NCI-H1694 (cell line): ENCODE measurements at regions not wholly inside any gene's neighbourhood (a gene's known extent, or its start where the extent isn't known, plus 50 kb on each side); places are given as distances from the start of the nearest gene placed in this dataset.

Experiments used
- DNase-seq: peaks from one replicate; lab custom pipeline; 2025; lab: John Stamatoyannopoulos, UW

DNA sequence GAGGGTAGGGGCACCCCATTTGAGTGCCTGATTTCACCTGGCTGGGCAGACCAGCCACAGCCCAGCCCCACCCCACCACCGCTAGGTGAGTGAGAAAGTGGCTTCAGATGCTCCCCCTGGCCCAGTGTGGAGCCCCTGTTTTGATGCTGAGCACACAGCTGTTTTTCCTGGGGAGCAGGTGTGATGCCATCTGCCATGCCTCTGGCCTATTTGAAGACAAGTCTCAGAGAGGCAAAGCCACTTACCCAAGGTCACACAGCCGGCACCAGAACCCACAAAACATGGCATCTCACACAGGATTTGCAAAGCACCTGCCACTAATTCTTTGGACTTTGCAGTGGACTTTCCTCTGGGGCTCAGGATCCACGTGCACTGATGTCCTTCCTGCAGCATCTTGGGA, 131.3 kb downstream of the INHBB start:
- DNase-seq: no peak

DNA sequence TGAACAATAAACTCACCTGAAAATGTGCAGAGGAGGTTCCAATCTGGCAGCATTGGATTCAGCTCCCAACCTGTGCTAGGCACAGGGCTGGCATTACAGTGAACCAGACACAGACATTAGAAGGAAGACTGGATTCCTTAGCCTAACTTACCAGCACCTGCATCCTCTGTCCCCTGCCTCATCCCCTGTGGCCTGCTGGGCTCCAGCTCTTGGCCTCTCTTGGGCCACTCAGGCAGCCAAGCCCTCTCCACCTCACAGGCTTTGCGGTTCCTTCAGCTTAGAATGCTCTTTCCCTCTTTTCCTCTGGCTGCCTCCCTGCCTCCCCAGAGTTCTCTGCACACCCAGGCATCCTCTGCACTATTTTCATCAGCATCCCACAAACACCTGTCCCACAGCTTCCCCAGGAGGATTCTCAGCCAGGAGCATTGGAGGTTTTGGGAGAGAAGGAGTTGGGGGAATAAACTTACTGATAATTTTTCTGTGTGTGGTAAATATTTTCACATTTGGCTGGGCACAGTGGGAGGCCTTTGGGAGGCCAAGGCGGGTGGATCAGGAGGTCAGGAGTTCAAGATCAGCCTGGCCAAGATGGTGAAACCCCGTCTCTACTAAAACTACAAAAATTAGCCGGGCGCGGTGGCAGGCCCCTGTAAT, 132.0 kb downstream of the INHBB start:
- DNase-seq: no peak

DNA sequence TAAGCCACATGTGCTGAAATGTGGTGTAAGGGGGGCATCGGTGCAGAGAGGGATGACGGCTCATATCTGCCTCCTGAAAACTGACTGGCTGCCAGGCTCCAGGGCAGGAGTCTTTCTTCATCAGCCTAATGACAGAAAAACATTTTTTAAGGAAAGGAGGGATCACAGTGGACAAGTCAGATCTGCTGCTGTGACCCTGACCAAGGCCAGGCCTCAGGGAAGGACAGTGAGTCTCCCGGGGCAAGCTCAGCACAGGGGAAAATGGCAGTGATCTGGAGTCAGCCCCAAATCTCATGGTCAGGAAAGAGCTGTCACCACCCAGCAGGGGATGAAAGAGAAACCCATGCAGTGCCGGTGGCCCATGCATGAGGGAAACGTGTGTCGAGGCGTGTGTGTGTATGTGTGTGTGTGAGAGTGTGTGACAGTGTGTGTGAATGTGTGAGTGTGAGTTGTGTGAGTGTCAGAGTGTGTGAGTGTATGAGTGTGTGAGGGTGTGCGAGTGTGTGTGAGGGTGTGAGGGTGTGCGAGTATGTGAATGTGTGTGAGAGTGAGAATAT, 134.5 kb downstream of the INHBB start:
- DNase-seq: no peak

DNA sequence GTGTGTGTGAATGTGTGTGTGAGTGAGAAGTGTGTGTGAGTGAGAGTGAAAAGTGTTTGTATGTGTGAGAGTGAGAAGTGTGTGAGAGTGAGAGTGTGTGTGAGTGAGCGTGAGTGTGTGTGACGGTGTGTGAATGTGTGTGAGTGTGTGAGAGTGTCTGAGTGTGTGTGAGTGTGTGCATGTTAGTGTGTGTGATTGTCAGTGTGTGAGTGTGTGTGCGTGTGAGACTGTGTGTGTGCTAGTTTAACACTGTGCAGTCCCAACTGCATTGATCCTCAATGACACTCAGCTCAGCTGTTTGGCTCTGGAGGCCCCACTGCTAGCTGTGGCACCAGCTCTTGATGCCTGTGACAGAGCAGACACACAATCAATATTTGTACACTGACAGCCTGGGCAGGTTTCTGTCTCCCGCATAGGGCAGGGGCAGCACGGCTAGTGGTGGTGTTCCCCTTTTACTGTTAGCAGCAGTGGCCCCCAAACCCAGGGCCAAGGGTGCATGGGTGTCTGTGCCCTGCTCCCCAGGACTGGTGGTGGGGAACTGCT, 135.0 kb downstream of the INHBB start:
- DNase-seq: no peak

- DNase-seq: no peak
Measured at GRCh38 chr2:120481446-120482194, 135.7 kb downstream of the INHBB start.

GRCh38 chr2:120482334-120482733, 136.4 kb downstream of the INHBB start:
- no peak for DNase-seq

DNA sequence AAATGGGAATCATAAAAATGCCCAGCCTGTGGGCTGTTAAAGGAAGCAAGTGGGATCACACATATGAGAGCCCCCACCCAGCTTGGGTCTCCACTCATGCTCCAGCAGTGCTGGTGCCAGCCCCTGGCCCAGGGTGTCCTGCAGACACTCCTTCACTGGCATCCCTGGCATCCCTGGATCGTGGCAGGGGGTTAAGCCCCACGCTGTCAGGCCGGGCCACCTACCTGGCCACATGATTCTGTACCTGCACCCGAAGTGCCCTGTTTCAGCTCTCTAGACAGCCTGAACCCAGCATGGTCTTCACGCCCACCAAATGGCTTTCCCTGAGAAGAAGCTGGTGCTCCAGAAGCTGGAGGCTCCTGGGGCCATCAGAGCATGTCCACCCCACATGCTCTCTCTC, 137.4 kb downstream of the INHBB start:
- no peak for DNase-seq

- no peak for DNase-seq
Measured at GRCh38 chr2:120485096-120485495, 139.2 kb downstream of the INHBB start.

DNA sequence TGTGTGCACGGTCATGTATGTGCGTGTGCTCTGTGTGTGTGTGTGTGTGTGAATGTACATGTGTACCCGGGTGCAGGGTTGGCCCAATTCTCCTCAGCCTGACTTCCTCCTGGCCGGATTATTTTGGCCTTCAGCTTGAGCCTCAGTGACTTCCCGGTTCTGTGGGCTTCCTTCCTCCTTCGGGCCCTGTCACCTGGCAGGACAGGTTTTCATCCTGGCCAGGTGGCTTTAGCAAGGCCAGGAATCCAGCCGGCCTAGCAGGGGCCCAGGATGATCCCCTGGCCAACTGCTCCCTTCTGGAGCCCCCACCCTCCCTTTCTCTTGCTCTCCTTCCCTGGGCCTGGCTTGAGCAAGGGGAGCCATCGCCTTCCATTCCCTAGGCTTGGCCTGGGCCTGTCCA, 140.5 kb downstream of the INHBB start:
- DNase-seq: no peak

DNA sequence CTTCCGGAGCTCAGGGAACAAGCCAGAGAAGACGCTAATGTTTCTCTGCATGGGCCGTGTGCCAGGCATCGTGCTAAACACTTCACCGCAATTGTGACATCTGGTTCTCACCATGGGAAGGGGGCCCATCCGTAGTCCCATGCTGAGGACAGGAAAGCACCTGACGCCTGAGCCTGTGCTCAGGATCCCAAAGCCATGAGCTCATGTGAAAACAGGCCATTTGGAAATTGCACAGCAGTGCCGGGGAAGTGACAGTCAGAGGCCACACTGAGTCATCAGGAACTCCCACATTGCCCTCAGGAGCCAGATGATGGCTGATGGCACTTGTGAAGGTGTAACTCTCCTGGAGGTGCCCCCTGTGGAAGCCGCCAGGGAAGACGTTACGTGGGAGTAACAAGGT, 141.0 kb downstream of the INHBB start:
- no peak for DNase-seq

DNA sequence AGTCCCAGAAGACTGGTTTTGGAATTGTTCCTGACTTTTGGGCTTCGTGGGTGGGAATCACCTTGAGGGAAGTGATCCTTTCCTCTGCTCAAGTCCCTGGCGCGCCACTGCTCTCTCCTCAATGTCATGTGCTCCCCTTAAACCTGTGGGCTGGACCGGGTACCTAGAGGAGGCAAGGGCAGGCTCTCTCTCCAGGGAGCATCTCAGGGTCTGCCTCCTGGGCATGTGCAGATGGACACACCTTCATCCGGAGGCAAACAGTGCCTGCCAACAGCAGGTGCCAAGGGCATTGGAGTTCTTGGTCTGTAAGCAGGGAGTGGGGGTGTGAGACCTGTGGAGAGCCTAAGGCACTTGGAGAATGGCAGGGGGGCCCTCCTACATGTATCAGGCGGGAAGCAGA, 142.6 kb downstream of the INHBB start:
- DNase-seq: no peak

- no peak for DNase-seq
Measured at GRCh38 chr2:120489023-120489422, 143.1 kb downstream of the INHBB start.

DNA sequence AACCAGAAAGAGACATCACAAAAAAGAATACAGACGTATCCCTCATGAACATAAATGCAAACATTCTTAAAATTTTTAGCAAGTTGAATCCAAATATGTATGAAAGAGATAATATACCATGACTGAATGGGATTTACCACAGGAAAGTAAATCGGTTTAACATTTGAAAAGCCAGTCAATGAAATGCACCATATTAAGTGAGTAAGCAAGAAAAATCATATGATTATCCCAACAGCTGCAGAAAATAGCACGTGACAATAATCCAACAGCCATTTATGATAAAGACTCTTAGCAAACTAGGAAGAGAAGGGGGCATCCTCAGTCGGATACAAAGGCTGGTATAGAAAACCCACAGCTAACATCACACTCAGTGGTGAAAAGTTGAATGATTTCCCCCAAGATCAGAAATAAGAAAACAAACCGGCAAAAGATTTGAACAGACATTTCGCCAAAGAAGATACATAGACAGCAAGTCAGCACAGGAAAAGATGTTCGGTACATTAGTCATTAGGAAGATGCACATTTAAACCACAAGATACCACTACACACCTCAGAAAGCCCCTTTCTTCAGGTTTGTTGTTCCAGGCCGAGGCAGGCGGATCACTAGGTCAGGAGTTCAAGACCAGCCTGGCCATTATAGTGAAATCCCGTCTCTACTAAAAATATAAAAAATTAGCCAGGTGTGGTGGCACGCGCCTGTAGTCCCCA, 144.3 kb downstream of the INHBB start:
- no peak for DNase-seq

- no peak for DNase-seq
Measured at GRCh38 chr2:120491111-120491625, 145.2 kb downstream of the INHBB start.

DNA sequence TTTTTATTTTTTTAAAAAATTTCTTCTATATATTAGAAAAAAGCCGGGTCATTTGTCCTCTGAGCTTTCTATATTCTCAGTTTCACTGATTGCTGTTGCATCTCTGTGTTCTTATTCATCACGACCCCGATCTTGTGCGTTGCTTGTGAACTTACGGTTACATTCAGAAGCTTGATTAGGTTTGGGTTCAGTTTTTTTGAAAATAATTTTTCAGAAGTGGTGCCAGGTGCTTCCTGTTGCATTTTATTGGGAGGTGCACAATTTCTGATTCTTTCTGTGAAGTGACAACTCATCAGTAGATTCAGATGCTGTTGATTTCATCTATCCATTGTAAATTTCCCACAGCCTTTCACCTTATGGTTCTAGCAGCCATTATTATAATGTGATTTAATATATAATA, 147.3 kb downstream of the INHBB start:
- no peak for DNase-seq

DNA sequence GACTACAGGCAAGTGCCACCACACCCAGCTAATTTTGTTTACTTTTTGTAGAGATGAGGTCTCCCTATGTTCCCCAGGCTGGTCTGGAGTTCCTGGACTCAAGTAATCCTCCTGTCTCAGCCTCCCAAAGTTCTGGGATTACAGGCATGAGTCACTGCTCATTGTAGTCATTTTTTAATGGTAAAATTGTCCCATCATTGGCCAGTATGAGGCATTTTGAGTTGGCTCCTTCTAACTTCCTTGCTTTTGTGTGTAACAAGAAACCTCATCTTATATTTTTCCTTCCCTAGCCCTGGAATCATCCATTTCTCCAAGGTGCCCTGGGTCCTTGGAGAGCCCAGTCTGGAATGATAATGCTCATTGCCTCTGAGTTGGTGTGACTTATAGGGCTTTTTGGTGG, 148.5 kb downstream of the INHBB start:
- no peak for DNase-seq

GRCh38 chr2:120495586-120495985, 149.7 kb downstream of the INHBB start:
- DNase-seq: no peak

- no peak for DNase-seq
Measured at GRCh38 chr2:120496235-120496634, 150.3 kb downstream of the INHBB start.

DNA sequence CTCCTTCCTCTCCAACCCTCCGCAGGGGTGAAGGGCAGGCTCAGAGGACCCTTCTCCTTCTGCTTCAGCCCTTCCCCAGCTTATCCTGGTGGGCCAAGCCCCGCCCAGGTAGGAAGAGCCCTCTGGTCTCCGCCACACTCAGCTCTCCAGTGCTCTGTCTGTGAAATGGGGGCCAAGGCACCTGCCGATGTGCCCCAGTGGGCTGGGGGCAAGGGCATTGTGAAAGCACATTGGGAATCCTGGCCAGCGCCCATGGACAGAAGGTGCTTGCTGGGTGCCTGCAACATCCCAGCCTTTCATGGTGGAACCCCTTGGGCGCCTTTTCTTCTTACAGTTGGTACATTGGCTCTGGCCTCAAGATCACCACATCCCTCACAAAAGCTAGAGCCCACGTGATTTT, 150.8 kb downstream of the INHBB start:
- DNase-seq: no peak

DNA sequence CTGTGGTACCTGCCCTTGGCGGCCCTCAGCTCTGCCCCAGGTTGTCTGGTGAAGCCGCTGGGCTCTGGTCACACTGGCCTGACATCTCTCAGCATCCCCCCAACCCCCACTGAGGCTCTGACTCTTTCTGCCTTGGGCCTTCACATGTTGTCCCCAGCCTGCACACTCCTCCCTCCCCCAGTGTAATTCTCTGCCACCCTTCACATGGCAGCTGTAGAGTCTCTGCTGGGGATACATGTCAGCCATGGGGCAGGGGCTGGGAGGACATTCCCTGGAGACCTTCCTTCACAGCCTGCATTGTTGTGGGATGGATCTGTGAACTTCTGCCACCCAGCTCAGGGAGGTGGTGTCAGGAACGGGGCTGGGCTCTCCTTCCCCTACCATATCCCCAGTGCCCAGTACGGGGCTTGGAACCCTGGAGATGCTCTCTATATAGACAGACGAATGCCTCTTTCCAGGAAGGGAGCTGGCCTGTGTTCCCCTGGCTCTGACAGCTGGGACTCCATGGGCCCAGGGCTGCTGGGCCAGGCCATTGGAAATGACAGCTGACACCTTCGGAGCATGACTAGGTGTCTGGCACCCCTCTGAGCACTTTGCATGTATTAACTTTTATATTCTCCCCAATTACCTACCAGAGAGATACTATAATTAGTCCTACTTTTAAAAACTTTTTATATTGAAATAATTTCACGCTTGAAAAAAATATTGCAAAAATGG, 151.5 kb downstream of the INHBB start:
- DNase-seq: no peak

GRCh38 chr2:120498121-120498520, 152.2 kb downstream of the INHBB start:
- no peak for DNase-seq
